Heart left ventricle (tissue), 13 donors: ENCODE measurements at regions not wholly inside any gene's neighbourhood (a gene's known extent, or its start where the extent isn't known, plus 50 kb on each side); places are given as distances from the start of the nearest gene placed in this dataset.

Experiments used
- CTCF ChIP-seq, 12 donors: fragments of 200-600 bp; sonication (generic) in 4 of 12; IDR thresholded peaks; one replicate each; pipeline versions ENCODE4 v1.5.0 to v1.8.0; 2018 to 2022; ENCODE audit warnings: antibody characterized with exemption in 12 of 12, mild to moderate bottlenecking in 5 of 12
- POLR2A ChIP-seq, 2 donors: fragments of 450-650 bp; IDR thresholded peaks; one replicate each; pipeline ENCODE4 v1.6.1; 2017; ENCODE audit warnings: antibody characterized with exemption in 2 of 2, mild to moderate bottlenecking in 2 of 2, moderate library complexity in 2 of 2
- donor health status: ischemic (EF 13 %, LVEDD 7.1; RV severe dilation, severe dysfunction).
- donor health status: DM: no; HTN: yes; CAD: no.
- donor health status: DM: no; HTN: no; CAD: no.
- donor health status: ischemic (EF 25% LVEDD 6.9; RV normal size, moderate dysfunction).
- donor health status: ischemic (EF 25% LVEDD 5.7; RV mildly dilated, moderate dysfunction).
- donor health status: ischemic (EF 35%, LVEDD 5.7; RV mildly dilated, moderate dysfunction).
- donor health status: nonischemic (EF 11% LVEDD 7.7; RV severe dilation, severe dysfunction).
- donor health status: DM: yes; HTN: yes; CAD: no.
- donor health status: PGD.
- donor health status: ischemic (EF 29% LVEDD 5.4; RV normal size, mild dysfunction).
- donor health status: nonischemic (EF 23%, LVEDD 6.1; RV moderate dilation, normal function).

GRCh38 chr2:844715-845114 lies 105.9 kb upstream of the SNTG2 start:
- TF ChIP-seq CTCF (IDR thresholded peaks at IDR 0.05) (no peak), POLR2A (IDR thresholded peaks at IDR 0.05) (no peak)
